BE2C (cell line): ENCODE measurements at regions not wholly inside any gene's neighbourhood (a gene's known extent, or its start where the extent isn't known, plus 50 kb on each side); places are given as distances from the start of the nearest gene placed in this dataset.

Source experiments
- DNase-seq: peaks from one replicate; pipeline ENCODE4 v3.0.0-alpha.2; 2020
- H3K27me3 ChIP-seq: fragments of 250-450 bp; sonication (Bioruptor Pico); 2 replicates; pipeline ENCODE4 v1.5.1; 2020; ENCODE audit warnings: mild to moderate bottlenecking
- H3K36me3 ChIP-seq: fragments of 250-450 bp; sonication (Bioruptor Pico); 2 replicates; pipeline ENCODE4 v1.5.1; 2020; ENCODE audit warnings: mild to moderate bottlenecking
- H3K4me1 ChIP-seq: fragments of 250-450 bp; sonication (Bioruptor Pico); 2 replicates; pipeline ENCODE4 v1.5.1; 2020
- H3K4me3 ChIP-seq: 2 replicates; pipeline ENCODE4 v1.5.1; 2011; ENCODE audit warnings: low read depth, low read length
- H3K9me3 ChIP-seq: fragments of 250-450 bp; sonication (Bioruptor Pico); 2 replicates; pipeline ENCODE4 v1.5.1; 2020
- CTCF ChIP-seq: IDR thresholded peaks from 2 replicates; pipeline ENCODE4 v1.5.1; 2012; ENCODE audit warnings: mild to moderate bottlenecking, low read depth, low read length

DNA sequence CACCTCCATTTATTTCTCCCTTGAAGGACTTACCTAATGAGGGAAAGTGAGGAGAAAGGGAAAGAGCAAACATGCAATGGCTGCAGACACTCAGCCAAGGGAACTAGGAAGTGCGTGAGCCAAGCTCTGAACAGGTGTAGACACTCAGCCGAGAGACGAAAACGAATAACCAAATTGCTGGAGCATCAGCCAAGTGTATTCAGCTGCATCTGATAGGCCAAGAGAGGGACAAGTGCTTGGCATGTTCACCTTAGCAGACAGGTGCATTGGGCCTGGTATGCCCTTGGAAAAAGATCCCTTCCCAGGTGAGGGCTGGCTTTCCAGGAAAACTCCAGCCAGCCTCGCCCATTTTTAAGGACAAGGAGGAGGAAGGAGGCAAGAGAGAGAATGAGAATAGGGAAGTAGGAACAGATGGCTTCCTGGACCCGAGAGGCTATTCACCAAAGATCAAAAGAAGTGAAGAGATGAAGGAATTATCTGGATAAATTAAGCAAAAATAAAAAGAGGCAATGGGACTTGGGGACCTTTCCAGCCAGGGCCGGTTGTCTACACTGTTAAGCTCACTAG lies 184.7 kb downstream of the TOMM20 start:
- no peaks in the 10 kb centered on the region for H3K27me3 ChIP-seq
- no peak for TF ChIP-seq CTCF
- no peaks in the 10 kb centered on the region for H3K36me3 ChIP-seq
- 0 out of 2 replicates have a peak, but pooled peaks cover 8% of the 10 kb centered on the region for H3K4me1 ChIP-seq
- no peak for DNase-seq
- no peaks in the 10 kb centered on the region for H3K9me3 ChIP-seq
- H3K4me3 ChIP-seq = no peak overlapping the region

GRCh38 chr1:234942879-234943506 lies 185.6 kb downstream of the TOMM20 start:
- Histone ChIP-seq H3K9me3 (no peaks in the 10 kb centered on the region), H3K4me1 (0 out of 2 replicates have a peak, but pooled peaks cover 8% of the 10 kb centered on the region), H3K27me3 (no peaks in the 10 kb centered on the region), H3K4me3 (no peak overlapping the region), H3K36me3 (no peaks in the 10 kb centered on the region)
- no peak for TF ChIP-seq CTCF
- DNase-seq = no peak

DNA sequence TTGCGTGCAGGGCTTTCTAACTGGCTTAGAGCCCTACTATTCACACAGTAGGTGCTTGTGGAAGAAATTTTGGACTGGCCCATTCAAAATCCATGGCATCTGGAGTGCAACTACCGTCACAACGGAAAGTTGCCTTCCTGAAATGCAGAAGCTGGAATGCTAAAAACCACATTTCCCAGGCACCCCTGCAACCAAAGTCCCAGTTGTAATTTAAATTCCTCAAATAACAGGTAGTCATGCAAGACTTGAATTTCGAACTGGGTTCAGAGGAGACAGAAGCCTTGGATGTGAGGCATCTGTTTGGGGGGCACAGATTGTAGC lies 186.7 kb downstream of the TOMM20 start:
- TF ChIP-seq CTCF = no peak
- no peaks in the 10 kb centered on the region for H3K27me3 ChIP-seq
- H3K4me1 ChIP-seq = 0 out of 2 replicates have a peak, but pooled peaks cover 6% of the 10 kb centered on the region
- no peaks in the 10 kb centered on the region for H3K36me3 ChIP-seq
- H3K9me3 ChIP-seq = no peaks in the 10 kb centered on the region
- no peak for DNase-seq
- H3K4me3 ChIP-seq = no peak overlapping the region

GRCh38 chr1:234941321-234942011 lies 187.2 kb downstream of the TOMM20 start:
- no peak for TF ChIP-seq CTCF
- Histone ChIP-seq H3K4me3 (no peak overlapping the region), H3K36me3 (no peaks in the 10 kb centered on the region), H3K4me1 (0 out of 2 replicates have a peak, but pooled peaks cover under 1% of the 10 kb centered on the region), H3K27me3 (no peaks in the 10 kb centered on the region), H3K9me3 (no peaks in the 10 kb centered on the region)
- no peak for DNase-seq

DNA sequence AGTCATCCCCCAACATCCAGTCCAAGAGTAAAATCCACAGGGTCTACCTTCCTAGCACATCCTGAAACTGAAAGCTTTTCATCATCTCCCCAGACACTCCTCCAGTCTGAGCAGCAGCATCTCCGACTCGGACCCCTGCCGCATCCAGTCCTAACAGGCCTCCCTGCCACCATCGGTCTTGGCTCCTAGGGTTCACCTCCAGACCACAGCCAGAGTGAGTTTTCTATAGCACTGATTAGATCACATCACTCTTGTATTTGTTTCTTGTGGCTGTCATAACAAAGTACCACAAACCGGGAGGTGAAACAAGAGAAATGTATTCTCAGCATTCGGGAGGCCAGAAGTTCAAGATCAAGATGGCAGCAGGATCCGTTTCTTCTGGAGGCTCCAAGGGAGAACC lies 187.8 kb downstream of the TOMM20 start:
- Histone ChIP-seq H3K36me3 (no peaks in the 10 kb centered on the region), H3K4me3 (no peak overlapping the region), H3K4me1 (no peaks in the 10 kb centered on the region), H3K27me3 (no peaks in the 10 kb centered on the region), H3K9me3 (no peaks in the 10 kb centered on the region)
- TF ChIP-seq CTCF = no peak
- no peak for DNase-seq

DNA sequence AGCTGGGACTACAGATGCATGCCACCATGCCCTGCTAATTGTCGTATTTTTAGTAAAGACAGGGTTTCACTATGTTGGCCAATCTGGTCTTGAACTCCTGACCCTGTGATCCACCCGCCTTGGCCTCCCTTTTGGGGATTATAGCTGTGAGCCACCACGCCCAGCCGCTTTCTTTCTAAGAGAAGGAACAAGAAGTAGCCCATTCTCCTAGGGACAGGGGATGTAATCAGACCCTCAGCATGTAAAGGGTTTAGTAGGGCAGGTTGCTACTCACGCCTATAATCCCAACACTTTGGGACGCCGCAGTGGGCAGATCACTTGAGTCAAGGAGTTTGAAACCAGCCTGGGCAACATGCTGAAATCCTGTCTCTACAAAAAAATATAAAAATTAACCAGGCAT lies 189.7 kb downstream of the TOMM20 start:
- H3K9me3 ChIP-seq = no peaks in the 10 kb centered on the region
- no peak for DNase-seq
- no peak for TF ChIP-seq CTCF

More for the DNA sequence above, 189.7 kb downstream of the TOMM20 start:
- Histone ChIP-seq H3K27me3 (no peaks in the 10 kb centered on the region), H3K36me3 (no peaks in the 10 kb centered on the region), H3K4me1 (no peaks in the 10 kb centered on the region), H3K4me3 (no peak overlapping the region)
